ENCODE measurements at regions not wholly inside any gene's neighbourhood (a gene's known extent, or its start where the extent isn't known, plus 50 kb on each side); places are given as distances from the start of the nearest gene placed in this dataset.

GRCh38 chr11:45717526-45717925, 52.1 kb upstream of the CHST1 start:
- TF ChIP-seq PRDM2 (tag by site-specific recombination; IDR thresholded peaks at IDR 0.05; ENCODE audit: borderline replicate concordance) (no peak), ZNF639 (tag by site-specific recombination; IDR thresholded peaks at IDR 0.05) (no peak), ATF2 (tag by site-specific recombination; IDR thresholded peaks at IDR 0.05; ENCODE audit: low read depth) (no peak), ZBTB44 (tag by site-specific recombination; IDR thresholded peaks at IDR 0.05) (no peak), CTCF (tag by site-specific recombination; IDR thresholded peaks at IDR 0.05) (no peak), ZNF24 (tag by site-specific recombination; IDR thresholded peaks at IDR 0.05) (no peak), ZNF416 (tag by site-specific recombination; IDR thresholded peaks at IDR 0.05) (no peak), REST (tag by site-specific recombination; IDR thresholded peaks at IDR 0.05) (no peak)

Data from HEK293 (cell line).